ENCODE measurements at regions not wholly inside any gene's neighbourhood (a gene's known extent, or its start where the extent isn't known, plus 50 kb on each side); places are given as distances from the start of the nearest gene placed in this dataset.

- Histone ChIP-seq H3K9me3 (ENCODE audit: control insufficient read depth, insufficient read depth, low read depth, low read length) (no peaks in the 10 kb centered on the region), H3K4me1 (ENCODE audit: control insufficient read depth, insufficient read depth, low read length) (no peaks in the 10 kb centered on the region), H3K27ac (ENCODE audit: extremely low read depth, low read depth, low read length) (no peak overlapping the region), H3K4me3 (ENCODE audit: low read depth, low read length) (no peak overlapping the region), H3K36me3 (ENCODE audit: control insufficient read depth in 2 of 2, insufficient read depth in 1 of 2, low read length in 2 of 2) (no peaks in the 10 kb centered on the region)
- no peak for TF ChIP-seq TRIM28 (IDR thresholded peaks at IDR 0.05; ENCODE audit: borderline replicate concordance, low read length)
- TF ChIP-seq BCL11B (tag by site-specific recombination; IDR thresholded peaks at IDR 0.05; ENCODE audit: low read depth) = no peak
- TF ChIP-seq GFI1B (tag by site-specific recombination; IDR thresholded peaks at IDR 0.05) = no peak
- TF ChIP-seq ZNF521 (tag by site-specific recombination; IDR thresholded peaks at IDR 0.05) = no peak
- TF ChIP-seq ZNF239 (tag by site-specific recombination; IDR thresholded peaks at IDR 0.05) = no peak
- TF ChIP-seq ZNF354C (tag by site-specific recombination; IDR thresholded peaks at IDR 0.05; ENCODE audit: borderline replicate concordance, low read depth) = no peak
- TF ChIP-seq ZNF48 (tag by site-specific recombination; IDR thresholded peaks at IDR 0.05) = no peak
- no peak for TF ChIP-seq ZNF654 (tag by site-specific recombination; IDR thresholded peaks at IDR 0.05; ENCODE audit: low read depth)
- TF ChIP-seq ZNF350 (tag by site-specific recombination; IDR thresholded peaks at IDR 0.05) = no peak
- no peak for TF ChIP-seq OSR2 (tag by site-specific recombination; IDR thresholded peaks at IDR 0.05)
- ChIA-PET CTCF (no interaction called here), POLR2A (interaction anchor here (0.5 kb wide), 1 partner anchor 46 kb away, joined by 3 read pairs; no protein-coding TSS in a partner anchor)
These were observed 244.3 kb upstream of the PUM3 start for GRCh38 chr9:3088219-3088618.

- no peaks in the 10 kb centered on the region for H3K9me3 ChIP-seq (ENCODE audit: control insufficient read depth, insufficient read depth, low read depth, low read length)
- CTCF ChIA-PET = interaction anchor here (0.7 kb wide), 1 partner anchor 228 kb away, joined by 6 read pairs; no protein-coding TSS in a partner anchor
- H3K27ac ChIP-seq (ENCODE audit: extremely low read depth, low read depth, low read length) = no peak overlapping the region
- no peaks in the 10 kb centered on the region for H3K36me3 ChIP-seq (ENCODE audit: control insufficient read depth in 2 of 2, insufficient read depth in 1 of 2, low read length in 2 of 2)
- H3K4me3 ChIP-seq (ENCODE audit: low read depth, low read length) = no peak overlapping the region
- no peaks in the 10 kb centered on the region for H3K4me1 ChIP-seq (ENCODE audit: control insufficient read depth, insufficient read depth, low read length)
- TF ChIP-seq KLF16 (tag by site-specific recombination; IDR thresholded peaks at IDR 0.05) = no peak
- TF ChIP-seq TCF7L2 (IDR thresholded peaks at IDR 0.05; ENCODE audit: borderline replicate concordance, low read depth, low read length) = no peak
- TF ChIP-seq ZNF549 (tag by site-specific recombination; IDR thresholded peaks at IDR 0.05) = no peak
- no peak for TF ChIP-seq ZNF211 (tag by site-specific recombination; IDR thresholded peaks at IDR 0.05; ENCODE audit: low read depth)
- TF ChIP-seq CTCF (tag by site-specific recombination; IDR thresholded peaks at IDR 0.05) = no peak
- no peak for TF ChIP-seq ZBTB48 (tag by site-specific recombination; IDR thresholded peaks at IDR 0.05)
- no peak for TF ChIP-seq ZNF654 (tag by site-specific recombination; IDR thresholded peaks at IDR 0.05; ENCODE audit: low read depth)
- TF ChIP-seq ZNF670 (tag by site-specific recombination; IDR thresholded peaks at IDR 0.05; ENCODE audit: low read depth) = no peak
- no peak for TF ChIP-seq ZNF624 (tag by site-specific recombination; IDR thresholded peaks at IDR 0.05)
- no peak for TF ChIP-seq ZBTB49 (tag by site-specific recombination; IDR thresholded peaks at IDR 0.05; ENCODE audit: low read depth)
- TF ChIP-seq ZNF239 (tag by site-specific recombination; IDR thresholded peaks at IDR 0.05) = no peak
- no peak for TF ChIP-seq ZNF214 (tag by site-specific recombination; IDR thresholded peaks at IDR 0.05; ENCODE audit: borderline replicate concordance)
- TF ChIP-seq ZIC2 (tag by site-specific recombination; IDR thresholded peaks at IDR 0.05) = no peak
- no peak for TF ChIP-seq ZNF843 (tag by site-specific recombination; IDR thresholded peaks at IDR 0.05)
- no peak for TF ChIP-seq ZNF148 (tag by site-specific recombination; IDR thresholded peaks at IDR 0.05; ENCODE audit: borderline replicate concordance)
- POLR2A ChIA-PET = no interaction called here
These were observed 243.8 kb upstream of the PUM3 start for GRCh38 chr9:3087697-3088096.

Data from HEK293 (cell line).